ENCODE measurements at regions not wholly inside any gene's neighbourhood (a gene's known extent, or its start where the extent isn't known, plus 50 kb on each side); places are given as distances from the start of the nearest gene placed in this dataset.

GRCh38 chr2:7878786-7879482 is 802.9 kb upstream of the ID2 start:
- peak; percentile 1 for DNase-seq (ENCODE audit: low read depth)
- TF ChIP-seq CTCF (conservative IDR thresholded peaks at IDR 0.05; ENCODE audit: low read depth, low read length) = no peak
- H3K4me3 ChIP-seq (ENCODE audit: low read length) = no peak overlapping the region

- no peak overlapping the region for H3K4me3 ChIP-seq (ENCODE audit: low read length)
- TF ChIP-seq CTCF (conservative IDR thresholded peaks at IDR 0.05; ENCODE audit: low read depth, low read length) = no peak
- DNase-seq (ENCODE audit: low read depth) = no peak
Observed at GRCh38 chr2:7879483-7879835, 802.4 kb upstream of the ID2 start.

GRCh38 chr2:7880126-7880525 is 801.7 kb upstream of the ID2 start:
- no peak for DNase-seq (ENCODE audit: low read depth)
- no peak overlapping the region for H3K4me3 ChIP-seq (ENCODE audit: low read length)
- TF ChIP-seq CTCF (conservative IDR thresholded peaks at IDR 0.05; ENCODE audit: low read depth, low read length) = no peak

- no peak for DNase-seq (ENCODE audit: low read depth)
- no peak overlapping the region for H3K4me3 ChIP-seq (ENCODE audit: low read length)
- TF ChIP-seq CTCF (conservative IDR thresholded peaks at IDR 0.05; ENCODE audit: low read depth, low read length) = no peak
Observed at GRCh38 chr2:7880566-7880965, 801.3 kb upstream of the ID2 start.

- TF ChIP-seq CTCF (conservative IDR thresholded peaks at IDR 0.05; ENCODE audit: low read depth, low read length) = no peak
- peak; percentile 4 for DNase-seq (ENCODE audit: low read depth)
- H3K4me3 ChIP-seq (ENCODE audit: low read length) = no peak overlapping the region
Observed at GRCh38 chr2:7881063-7881462, 800.8 kb upstream of the ID2 start.

GRCh38 chr2:7881466-7881865 is 800.4 kb upstream of the ID2 start:
- TF ChIP-seq CTCF (conservative IDR thresholded peaks at IDR 0.05; ENCODE audit: low read depth, low read length) = no peak
- H3K4me3 ChIP-seq (ENCODE audit: low read length) = no peak overlapping the region
- DNase-seq (ENCODE audit: low read depth) = no peak

- no peak for DNase-seq (ENCODE audit: low read depth)
- H3K4me3 ChIP-seq (ENCODE audit: low read length) = no peak overlapping the region
- no peak for TF ChIP-seq CTCF (conservative IDR thresholded peaks at IDR 0.05; ENCODE audit: low read depth, low read length)
Observed at GRCh38 chr2:7882296-7882695, 799.6 kb upstream of the ID2 start.

Data from retinal pigment epithelial cell (primary cell).